SK-N-SH (cell line): ENCODE measurements at regions not wholly inside any gene's neighbourhood (a gene's known extent, or its start where the extent isn't known, plus 50 kb on each side); places are given as distances from the start of the nearest gene placed in this dataset.

Experiments used
- CTCF ChIA-PET: fragments of 300-600, 350-600 bp; formaldehyde crosslinking; extraction: SDS; loops from one replicate; lab custom pipeline; 2021; lab: Yijun Ruan, JAX
- POLR2A ChIA-PET: fragments of 350-600 bp; sonication (Branson Sonifier 250); formaldehyde crosslinking; extraction: SDS; loops from one replicate; lab custom pipeline; 2020; ENCODE audit warnings: antibody characterized with exemption, inconsistent platforms; lab: Yijun Ruan, JAX
- DNase-seq: peaks from one replicate; pipeline ENCODE4 v3.0.0; 2012
- H2AFZ ChIP-seq: fragments of 200-600 bp; sonication (generic); 2 replicates; pipeline ENCODE4 v1.8.1; 2016; ENCODE audit warnings: antibody characterized with exemption, mild to moderate bottlenecking, low read depth
- H3F3A ChIP-seq: fragments of 200-600 bp; sonication (generic); replicated peaks from 2 replicates; pipeline ENCODE3; 2016; ENCODE audit warnings: antibody characterized with exemption, mild to moderate bottlenecking; ENCODE audit not compliant: insufficient read depth
- H3K27ac ChIP-seq, 2 experiments: fragments of 200-500 bp in 1 of 2; fragments of 200-600 bp in 1 of 2; sonication (Bioruptor generic) in 1 of 2; sonication (generic), shearing (Covaris generic) in 1 of 2; 2 replicates each; pipeline versions ENCODE4 v1.5.1 to v1.6.1; 2014 to 2016; ENCODE audit warnings: low read depth in 2 of 2, inconsistent platforms in 1 of 2, low read length in 1 of 2, mild to moderate bottlenecking in 1 of 2, mixed read lengths in 1 of 2
- H3K27me3 ChIP-seq: fragments of 200-600 bp; sonication (generic), shearing (Covaris generic); 2 replicates; pipeline ENCODE4 v1.6.1; 2016; ENCODE audit warnings: mixed run types; ENCODE audit not compliant: insufficient read depth
- H3K36me3 ChIP-seq, 2 experiments: fragments of 200-500 bp in 1 of 2; fragments of 200-600 bp in 1 of 2; sonication (Bioruptor generic) in 1 of 2; sonication (generic) in 1 of 2; replicated peaks in 1 of 2; 2 replicates each; pipeline versions ENCODE3 to v1.5.1; 2014 to 2016; ENCODE audit warnings: low read length in 1 of 2, mild to moderate bottlenecking in 1 of 2; ENCODE audit not compliant: insufficient read depth in 2 of 2, control insufficient read depth in 1 of 2
- H3K4me1 ChIP-seq, 2 experiments: fragments of 200-500 bp in 1 of 2; fragments of 200-600 bp in 1 of 2; sonication (Bioruptor generic) in 1 of 2; sonication (generic), shearing (Covaris generic) in 1 of 2; 2 replicates each; pipeline versions ENCODE4 v1.5.1 to v1.6.1; 2014 to 2016; ENCODE audit warnings: low read depth in 1 of 2, low read length in 1 of 2, mixed run types in 1 of 2; ENCODE audit not compliant: insufficient read depth in 2 of 2, control insufficient read depth in 1 of 2
- H3K4me2 ChIP-seq: fragments of 200-600 bp; sonication (generic), shearing (Covaris generic); 2 replicates; pipeline ENCODE4 v1.6.1; 2017; ENCODE audit warnings: mixed run types
- H3K4me3 ChIP-seq, 2 experiments: fragments of 200-500 bp in 1 of 2; fragments of 200-600 bp in 1 of 2; sonication (Bioruptor generic) in 1 of 2; sonication (generic), shearing (Covaris generic) in 1 of 2; 2 replicates each; pipeline versions ENCODE4 v1.5.1 to v1.8.1; 2014 to 2016; ENCODE audit warnings: low read depth in 2 of 2, inconsistent platforms in 1 of 2, low read length in 1 of 2, mild to moderate bottlenecking in 1 of 2, mixed read lengths in 1 of 2, moderate library complexity in 1 of 2
- H3K79me2 ChIP-seq: fragments of 200-600 bp; sonication (generic); 2 replicates; pipeline ENCODE4 v1.8.1; 2017; ENCODE audit warnings: mild to moderate bottlenecking; ENCODE audit not compliant: insufficient read depth
- H3K9ac ChIP-seq: fragments of 200-600 bp; sonication (generic); 2 replicates; pipeline ENCODE4 v1.6.1; 2017; ENCODE audit warnings: mixed run types
- H3K9me2 ChIP-seq: fragments of 200-600 bp; sonication (generic); 2 replicates; pipeline ENCODE4 v1.6.1; 2017; ENCODE audit warnings: mixed run types
- H3K9me3 ChIP-seq: fragments of 200-600 bp; sonication (generic); 2 replicates; pipeline ENCODE4 v1.6.1; 2017; ENCODE audit warnings: mixed run types, mild to moderate bottlenecking, moderate library complexity
- H4K20me1 ChIP-seq: fragments of 200-600 bp; sonication (generic); 2 replicates; pipeline ENCODE4 v1.6.1; 2017; ENCODE audit warnings: mild to moderate bottlenecking, mixed run types; ENCODE audit not compliant: insufficient read depth
- FOXJ3 ChIP-seq: sonication (generic); formaldehyde crosslinking; IDR thresholded peaks from 2 replicates; pipeline ENCODE4 v1.5.1; 2020; ENCODE audit warnings: mild to moderate bottlenecking, missing genetic modification reagents
- YY1 ChIP-seq: IDR thresholded peaks from 2 replicates; pipeline ENCODE4 v1.4.0; 2012; ENCODE audit warnings: low read depth, mild to moderate bottlenecking
- WGBS: methylation state at CpG from one replicate; pipeline ENCODE4 v1.1.6; 2017; ENCODE audit warnings: low lambda C conversion rate; 5-methylcytosine and 5-hydroxymethylcytosine counted together

DNA sequence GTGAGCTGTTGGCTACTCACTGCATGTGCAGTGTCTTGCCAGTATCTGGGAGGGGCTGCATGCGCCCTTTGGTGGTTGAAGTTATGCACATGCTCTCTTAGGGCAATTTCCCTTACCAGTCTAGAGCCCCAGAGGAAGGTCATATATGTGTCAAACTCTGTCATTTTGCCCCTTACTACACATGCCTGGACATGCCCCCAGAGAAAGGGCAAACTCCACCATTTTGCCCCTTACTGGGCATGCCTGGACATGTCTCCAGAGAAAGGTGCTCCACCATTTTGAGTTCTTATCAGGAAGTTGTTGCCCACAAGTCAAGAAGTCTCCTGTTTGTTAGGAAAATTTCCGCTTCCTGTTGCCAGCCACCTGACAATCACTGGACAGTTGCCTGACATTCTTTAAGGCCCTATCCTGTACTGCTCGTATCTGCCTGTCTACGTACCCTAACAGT, 56.4 kb upstream of the PLAC8 start:
- Histone ChIP-seq H3K36me3 (no peaks in the 10 kb centered on the region), H3F3A (no peaks in the 10 kb centered on the region), H3K4me2 (no peak overlapping the region), H3K4me3 (no peak overlapping the region), H3K79me2 (no peaks in the 10 kb centered on the region), H3K4me1 (no peaks in the 10 kb centered on the region), H4K20me1 (no peaks in the 10 kb centered on the region), H2AFZ (no peak overlapping the region; the same call in 1 of the 2 replicates), H3K27me3 (no peaks in the 10 kb centered on the region), H3K9me3 (no peaks in the 10 kb centered on the region), H3K27ac (no peak overlapping the region), H3K9me2 (no peaks in the 10 kb centered on the region), H3K9ac (no peak overlapping the region)
- ChIA-PET POLR2A (no interaction called here), CTCF (no interaction called here)
- DNase-seq = no peak
- 52% methylated on average over 4 of the region's 4 CpGs for WGBS
- TF ChIP-seq YY1 (peak; percentile 28; the same call in 1 of the 2 replicates), FOXJ3 (CRISPR knock-in tag) (no peak)
